HG03135 (cell line): ENCODE measurements at regions not wholly inside any gene's neighbourhood (a gene's known extent, or its start where the extent isn't known, plus 50 kb on each side); places are given as distances from the start of the nearest gene placed in this dataset.

Experiments
- ATAC-seq: cut with Tn5 transposase; IDR thresholded peaks from one replicate; pipeline ENCODE4 v1.9.1; 2021; ENCODE audit warnings: mild to moderate bottlenecking, moderate library complexity; ENCODE audit not compliant: unreplicated experiment

GRCh38 chr15:93152360-93152759 is 63.3 kb upstream of the RGMA start:
- ATAC-seq, result no peak

- no peak for ATAC-seq
Measured at GRCh38 chr15:93150910-93151881, 62.2 kb upstream of the RGMA start.

DNA sequence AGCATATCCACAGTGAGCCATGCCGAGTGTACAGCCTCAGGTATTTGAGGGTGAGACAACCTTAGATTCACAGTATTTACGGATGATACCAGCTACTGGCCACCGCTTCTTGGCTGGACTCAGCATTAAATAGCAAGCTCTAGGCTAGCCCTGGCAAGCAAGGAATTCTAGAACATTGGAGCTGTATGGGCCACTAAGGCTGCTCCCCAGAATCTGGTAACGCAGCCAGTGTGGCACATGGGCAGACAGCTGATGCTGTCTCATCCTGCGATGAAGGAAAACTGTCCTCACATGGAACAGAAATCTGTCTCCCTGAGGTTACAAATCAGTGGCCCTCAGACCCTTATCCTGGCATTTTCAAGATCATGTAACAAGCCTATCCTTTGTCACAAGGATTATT is 57.6 kb upstream of the RGMA start:
- ATAC-seq, result no peak

- no peak for ATAC-seq
Measured at GRCh38 chr15:93146196-93146595, 57.2 kb upstream of the RGMA start.

- no peak for ATAC-seq
Measured at GRCh38 chr15:93144463-93145236, 55.6 kb upstream of the RGMA start.

- no peak for ATAC-seq
Measured at GRCh38 chr15:93143186-93143585, 54.2 kb upstream of the RGMA start.

DNA sequence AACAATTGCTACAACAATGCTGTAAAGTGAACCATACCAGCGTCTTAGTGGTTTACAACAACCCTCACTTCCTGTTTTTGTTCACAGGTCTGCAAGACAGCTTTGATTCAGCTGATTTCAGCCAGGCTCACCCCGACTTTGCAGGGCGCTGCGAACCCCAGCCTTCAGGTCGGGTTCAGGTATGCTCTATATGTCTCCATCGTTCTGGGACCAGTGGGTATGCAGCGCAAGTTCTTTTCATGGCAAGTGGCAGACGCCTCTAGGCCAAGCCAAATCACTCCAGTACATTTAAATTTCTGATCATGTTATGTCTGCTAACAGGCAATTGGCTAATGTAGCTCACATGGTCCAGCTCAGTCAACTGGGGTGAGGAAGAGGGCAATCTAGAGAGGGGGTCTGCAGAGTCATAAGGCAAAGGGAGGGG is 52.4 kb upstream of the RGMA start:
- peak; percentile 72 for ATAC-seq

DNA sequence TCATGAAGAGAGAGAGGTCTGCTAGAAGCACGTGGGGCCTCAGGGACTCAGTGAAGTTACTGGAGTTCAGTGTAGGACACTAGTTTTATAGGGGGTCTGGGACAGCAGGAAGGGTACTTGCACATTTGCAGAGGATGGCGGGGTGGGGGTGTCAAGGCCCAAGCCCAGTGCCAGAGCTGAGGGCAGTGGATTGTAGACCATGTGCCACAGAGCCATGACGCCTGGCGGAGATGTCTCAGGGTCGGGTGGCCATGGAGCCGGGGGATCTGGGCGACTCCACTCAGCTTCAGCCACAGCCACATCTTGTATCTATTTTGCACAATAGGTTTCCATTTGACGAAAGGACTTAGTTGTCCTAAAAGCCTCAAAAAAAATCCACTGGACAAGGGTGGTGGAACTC is 50.4 kb upstream of the RGMA start:
- ATAC-seq, result no peak

DNA sequence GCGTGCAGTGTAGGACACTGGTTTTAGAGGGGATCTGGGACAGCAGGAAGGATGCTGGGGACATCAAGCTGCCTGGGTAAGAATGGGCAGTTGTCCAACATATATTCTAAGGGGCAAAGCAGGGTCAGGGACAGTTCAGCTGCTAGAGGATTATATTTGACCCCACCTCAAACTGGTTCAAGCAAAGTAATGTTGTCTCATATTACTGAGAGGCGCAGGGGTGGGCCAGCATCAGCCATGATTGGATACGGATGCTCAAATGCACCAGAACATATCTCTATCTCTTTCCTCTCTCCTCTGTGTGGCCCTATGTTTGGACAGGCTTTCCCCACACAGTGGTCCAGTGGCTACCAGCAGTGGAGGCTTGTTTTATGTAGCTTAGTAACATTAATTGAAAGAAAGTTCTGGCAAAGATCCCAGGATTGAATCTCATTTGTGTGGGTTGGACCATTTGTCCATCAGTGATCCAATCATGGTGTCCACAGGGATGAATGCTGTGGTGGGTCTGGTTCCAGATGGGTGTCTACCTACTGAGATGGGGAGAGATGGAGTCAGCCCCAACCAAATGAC is 49.8 kb upstream of the RGMA start:
- ATAC-seq, result no peak
